Left ventricle myocardium inferior (tissue), 1 donor: ENCODE measurements at regions not wholly inside any gene's neighbourhood (a gene's known extent, or its start where the extent isn't known, plus 50 kb on each side); places are given as distances from the start of the nearest gene placed in this dataset.

Source experiments
- DNase-seq: peaks from one replicate; pipeline ENCODE4 v3.0.0-alpha.2; 2020
- H3K27ac ChIP-seq: fragments of 200-600 bp; replicated peaks from 2 replicates; pipeline ENCODE4 v1.8.0; 2021
- H3K27me3 ChIP-seq: fragments of 200-600 bp; 2 replicates; pipeline ENCODE4 v1.8.0; 2021; ENCODE audit warnings: low read depth
- H3K36me3 ChIP-seq: fragments of 200-600 bp; 2 replicates; pipeline ENCODE4 v1.8.0; 2021
- H3K4me1 ChIP-seq: fragments of 200-600 bp; 2 replicates; pipeline ENCODE4 v1.8.0; 2021
- H3K4me3 ChIP-seq: fragments of 200-600 bp; 2 replicates; pipeline ENCODE4 v1.8.0; 2021; ENCODE audit warnings: mild to moderate bottlenecking, moderate library complexity
- H3K9me3 ChIP-seq: fragments of 200-600 bp; replicated peaks from 2 replicates; pipeline ENCODE4 v1.8.0; 2021
- intact Hi-C: fragments of 100-400 bp; cut with micrococcal nuclease; formaldehyde crosslinking; loops from one replicate; pipeline ENCODE4 v1.11.0; 2022
- TF ChIP-seq, protein P1 (sequence below): fragments of 200-600 bp; IDR thresholded peaks from 2 replicates; pipeline ENCODE4 v1.8.0; 2021; ENCODE audit warnings: antibody characterized with exemption, mild to moderate bottlenecking, borderline replicate concordance
- donor health status: DM: no; HTN: yes; CAD: no; lungs with severe emphysema.

DNA sequence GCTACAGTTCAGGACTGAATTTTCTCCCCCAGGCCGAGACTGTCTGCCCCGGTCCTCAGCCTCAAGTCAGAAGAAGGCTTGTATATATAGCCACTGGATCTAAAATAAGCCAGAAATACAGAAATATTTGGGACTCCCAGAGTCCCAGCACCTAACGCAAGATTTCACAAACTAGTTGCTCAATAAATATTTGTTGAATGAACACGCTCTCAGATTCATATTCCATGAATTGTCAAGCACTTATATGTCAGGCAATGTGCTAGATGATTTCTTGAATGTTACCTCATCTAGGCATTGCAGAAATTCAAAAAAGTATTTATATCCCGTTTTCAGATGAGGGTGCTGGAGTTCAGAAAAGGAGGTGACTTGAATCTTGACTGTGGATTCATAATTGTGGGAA, 163.7 kb upstream of the KLHL29 start:
- Histone ChIP-seq H3K4me3 (no peak overlapping the region), H3K36me3 (no peaks in the 10 kb centered on the region), H3K27ac (no peak overlapping the region), H3K4me1 (no peaks in the 10 kb centered on the region), H3K9me3 (no peaks in the 10 kb centered on the region), H3K27me3 (peaks cover 19% of the 10 kb centered on the region)
- no peak for DNase-seq
- TF ChIP-seq, protein P1, sequence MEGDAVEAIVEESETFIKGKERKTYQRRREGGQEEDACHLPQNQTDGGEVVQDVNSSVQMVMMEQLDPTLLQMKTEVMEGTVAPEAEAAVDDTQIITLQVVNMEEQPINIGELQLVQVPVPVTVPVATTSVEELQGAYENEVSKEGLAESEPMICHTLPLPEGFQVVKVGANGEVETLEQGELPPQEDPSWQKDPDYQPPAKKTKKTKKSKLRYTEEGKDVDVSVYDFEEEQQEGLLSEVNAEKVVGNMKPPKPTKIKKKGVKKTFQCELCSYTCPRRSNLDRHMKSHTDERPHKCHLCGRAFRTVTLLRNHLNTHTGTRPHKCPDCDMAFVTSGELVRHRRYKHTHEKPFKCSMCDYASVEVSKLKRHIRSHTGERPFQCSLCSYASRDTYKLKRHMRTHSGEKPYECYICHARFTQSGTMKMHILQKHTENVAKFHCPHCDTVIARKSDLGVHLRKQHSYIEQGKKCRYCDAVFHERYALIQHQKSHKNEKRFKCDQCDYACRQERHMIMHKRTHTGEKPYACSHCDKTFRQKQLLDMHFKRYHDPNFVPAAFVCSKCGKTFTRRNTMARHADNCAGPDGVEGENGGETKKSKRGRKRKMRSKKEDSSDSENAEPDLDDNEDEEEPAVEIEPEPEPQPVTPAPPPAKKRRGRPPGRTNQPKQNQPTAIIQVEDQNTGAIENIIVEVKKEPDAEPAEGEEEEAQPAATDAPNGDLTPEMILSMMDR, result no peak
- intact Hi-C loops, result no loop called here

DNA sequence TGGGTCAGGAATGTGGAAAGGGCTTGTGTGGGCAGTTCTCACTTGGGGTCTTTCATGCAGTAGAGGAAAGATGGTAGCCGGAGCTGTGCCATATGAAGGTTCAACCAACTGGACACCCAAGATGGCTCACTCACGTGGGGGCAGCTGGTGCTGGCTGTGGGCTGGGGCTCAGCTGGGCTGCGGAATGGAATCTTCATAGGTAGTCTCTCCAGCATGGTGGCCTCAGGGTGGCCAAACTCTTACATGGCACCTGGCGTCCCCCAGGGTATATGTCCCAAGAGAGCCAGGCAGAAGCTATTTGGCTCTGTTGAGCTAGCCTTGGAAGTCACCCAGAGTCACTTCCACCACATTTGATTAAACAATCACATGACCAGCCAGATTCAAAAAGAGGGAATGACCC, 163.1 kb upstream of the KLHL29 start:
- peaks cover 19% of the 10 kb centered on the region for H3K27me3 ChIP-seq
- H3K4me1 ChIP-seq, result no peaks in the 10 kb centered on the region
- no peak for DNase-seq
- no peaks in the 10 kb centered on the region for H3K36me3 ChIP-seq
- TF ChIP-seq, protein P1, result no peak
- no peak overlapping the region for H3K4me3 ChIP-seq
- no peaks in the 10 kb centered on the region for H3K9me3 ChIP-seq
- intact Hi-C loops, result no loop called here
- H3K27ac ChIP-seq, result no peak overlapping the region

DNA sequence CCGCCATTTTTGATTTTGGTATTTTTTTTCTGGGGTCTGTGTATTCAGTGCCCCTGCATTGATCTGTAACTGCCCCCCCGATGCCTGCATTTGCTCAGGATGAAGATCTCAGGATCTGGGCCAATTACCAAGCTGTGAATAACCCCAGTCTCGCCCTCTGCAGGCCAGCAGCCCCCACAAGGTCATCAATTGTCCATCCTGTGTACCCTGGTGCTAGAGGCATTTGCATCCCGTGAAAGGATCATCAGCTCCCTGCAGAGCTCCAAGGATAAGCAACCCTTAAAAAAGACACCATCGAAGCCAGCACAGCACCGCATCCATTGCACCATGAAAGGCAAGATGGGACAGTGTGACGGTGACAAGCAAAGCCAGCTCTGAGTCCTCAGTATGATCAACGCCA, 154.1 kb upstream of the KLHL29 start:
- no peaks in the 10 kb centered on the region for H3K36me3 ChIP-seq
- no peak overlapping the region for H3K4me3 ChIP-seq
- H3K27me3 ChIP-seq, result peaks cover 6% of the 10 kb centered on the region
- H3K4me1 ChIP-seq, result no peaks in the 10 kb centered on the region
- no peak for DNase-seq
- TF ChIP-seq, protein P1, result no peak
- H3K27ac ChIP-seq, result no peak overlapping the region
- no peaks in the 10 kb centered on the region for H3K9me3 ChIP-seq
- intact Hi-C loops, result no loop called here

DNA sequence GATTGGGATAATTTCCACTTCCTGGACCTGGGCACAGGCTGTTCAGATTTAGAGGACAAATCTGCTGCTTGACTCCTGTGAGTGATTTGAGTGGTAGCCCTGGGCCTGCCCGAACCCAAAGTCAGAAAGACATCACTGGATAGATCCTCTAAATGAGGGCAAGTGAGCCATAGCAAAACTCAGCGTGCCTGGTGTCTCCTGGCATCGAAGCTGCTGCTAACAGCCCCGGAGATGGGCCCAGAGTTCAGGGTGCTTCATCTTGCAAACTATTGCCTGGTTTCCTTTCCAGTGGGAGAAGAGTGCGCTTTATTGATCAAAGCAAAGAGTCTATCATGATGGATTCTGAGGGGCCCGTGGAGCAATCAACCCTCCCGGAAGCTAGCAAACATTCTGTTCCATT, 153.1 kb upstream of the KLHL29 start:
- no peak for DNase-seq

DNA sequence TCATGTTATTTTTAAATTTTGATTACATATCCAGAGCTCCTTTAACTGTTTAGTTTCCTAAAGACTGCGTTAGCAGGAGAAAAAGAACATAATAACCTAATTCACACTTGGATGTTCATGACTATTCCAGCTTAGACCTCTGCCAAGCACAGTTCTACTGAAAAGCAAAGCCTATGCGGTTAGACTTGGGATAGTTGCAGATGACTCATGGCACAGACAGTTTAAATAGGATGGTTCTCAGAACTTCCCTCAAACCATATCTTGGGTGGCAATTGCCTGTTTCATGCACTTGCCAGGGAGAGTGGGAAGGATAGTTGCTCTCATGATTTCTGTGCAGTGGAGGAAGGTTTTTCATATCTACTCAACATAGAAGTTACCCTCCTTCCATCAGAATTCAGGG, 149.7 kb upstream of the KLHL29 start:
- H3K4me3 ChIP-seq, result no peak overlapping the region
- peaks cover 31% of the 10 kb centered on the region for H3K27me3 ChIP-seq
- H3K27ac ChIP-seq, result no peak overlapping the region
- no peaks in the 10 kb centered on the region for H3K36me3 ChIP-seq
- DNase-seq, result no peak
- H3K4me1 ChIP-seq, result no peaks in the 10 kb centered on the region
- TF ChIP-seq, protein P1, result no peak
- H3K9me3 ChIP-seq, result no peaks in the 10 kb centered on the region
- intact Hi-C loops, result no loop called here

More for the DNA sequence above, 153.1 kb upstream of the KLHL29 start:
- TF ChIP-seq, protein P1, result no peak
- Histone ChIP-seq H3K4me1 (no peaks in the 10 kb centered on the region), H3K27ac (no peak overlapping the region), H3K36me3 (no peaks in the 10 kb centered on the region), H3K27me3 (peaks cover 10% of the 10 kb centered on the region), H3K9me3 (no peaks in the 10 kb centered on the region), H3K4me3 (no peak overlapping the region)
- intact Hi-C loops, result no loop called here

DNA sequence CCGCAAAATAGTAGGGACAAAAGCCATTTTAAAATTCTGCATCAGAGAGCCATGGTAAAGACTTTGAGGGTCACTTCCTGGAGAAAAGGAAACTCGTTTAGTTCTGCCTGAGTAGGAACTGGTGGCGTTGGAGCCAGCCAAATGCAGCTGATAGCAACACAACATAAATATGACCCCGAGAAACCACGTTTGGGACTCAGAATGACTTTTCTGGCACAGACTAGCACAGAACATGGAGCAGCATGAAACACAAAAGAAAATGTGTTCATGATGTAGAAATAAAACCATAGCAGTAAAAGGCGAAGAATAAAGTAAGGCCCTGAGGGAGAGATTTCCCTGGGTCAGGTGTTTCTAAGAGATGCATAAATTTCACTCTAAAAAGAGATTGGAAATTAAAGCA, 149.2 kb upstream of the KLHL29 start:
- Histone ChIP-seq H3K27ac (no peak overlapping the region), H3K9me3 (no peaks in the 10 kb centered on the region), H3K27me3 (peaks cover 31% of the 10 kb centered on the region), H3K36me3 (no peaks in the 10 kb centered on the region), H3K4me1 (no peaks in the 10 kb centered on the region), H3K4me3 (no peak overlapping the region)
- intact Hi-C loops, result no loop called here
- DNase-seq, result no peak
- TF ChIP-seq, protein P1, result no peak
